Large intestine (tissue), 3 donors: ENCODE measurements at regions not wholly inside any gene's neighbourhood (a gene's known extent, or its start where the extent isn't known, plus 50 kb on each side); places are given as distances from the start of the nearest gene placed in this dataset.

Experiments
- DNase-seq, 2 donors: peaks; one replicate each; pipeline versions ENCODE4 v3.0.0 to v3.0.0-alpha.2; 2013
- H3K27ac ChIP-seq: one replicate; pipeline ENCODE4 v1.5.1; 2013; ENCODE audit warnings: low read length
- H3K27me3 ChIP-seq: 2 replicates; pipeline ENCODE4 v1.6.1; 2013; ENCODE audit warnings: low read length; ENCODE audit not compliant: control insufficient read depth, insufficient read depth
- H3K36me3 ChIP-seq: 2 replicates; pipeline ENCODE4 v1.6.1; 2013; ENCODE audit warnings: low read length; ENCODE audit not compliant: control insufficient read depth, insufficient read depth
- H3K4me1 ChIP-seq: one replicate; pipeline ENCODE4 v1.6.1; 2013; ENCODE audit warnings: low read length; ENCODE audit not compliant: control insufficient read depth, insufficient read depth
- H3K4me3 ChIP-seq: one replicate; pipeline ENCODE4 v1.5.1; 2013; ENCODE audit warnings: low read length
- H3K9me3 ChIP-seq: one replicate; pipeline ENCODE4 v1.6.1; 2013; ENCODE audit warnings: mild to moderate bottlenecking, low read depth, low read length, moderate library complexity; ENCODE audit not compliant: control insufficient read depth
- WGBS: methylation state at CpG from one replicate; pipeline ENCODE4 v1.1.5; 2013; ENCODE audit warnings: low lambda C conversion rate; ENCODE audit not compliant: insufficient coverage; 5-methylcytosine and 5-hydroxymethylcytosine counted together

GRCh38 chr10:28733245-28733644 lies 55.9 kb downstream of the BAMBI start:
- Histone ChIP-seq H3K27ac (no peak overlapping the region), H3K4me3 (no peak overlapping the region), H3K4me1 (no peaks in the 10 kb centered on the region), H3K27me3 (no peaks in the 10 kb centered on the region), H3K9me3 (no peaks in the 10 kb centered on the region), H3K36me3 (no peaks in the 10 kb centered on the region)
- no peak for DNase-seq

GRCh38 chr10:28733647-28734046 lies 56.3 kb downstream of the BAMBI start:
- no peak for DNase-seq
- no peaks in the 10 kb centered on the region for H3K9me3 ChIP-seq
- no CpG with 5 or more reads among the region's 1 CpG for WGBS

GRCh38 chr10:28734938-28735759 lies 57.8 kb downstream of the BAMBI start:
- DNase-seq = peak in 1 of 2 donors; percentile 46
- no peak overlapping the region for H3K27ac ChIP-seq
- WGBS = 80% methylated on average over 1 of the region's 4 CpGs
- H3K27me3 ChIP-seq = no peaks in the 10 kb centered on the region
- no peak overlapping the region for H3K4me3 ChIP-seq
- no peaks in the 10 kb centered on the region for H3K4me1 ChIP-seq
- no peaks in the 10 kb centered on the region for H3K9me3 ChIP-seq
- no peaks in the 10 kb centered on the region for H3K36me3 ChIP-seq

More at GRCh38 chr10:28733647-28734046, 56.3 kb downstream of the BAMBI start:
- Histone ChIP-seq H3K4me3 (no peak overlapping the region), H3K27me3 (no peaks in the 10 kb centered on the region), H3K27ac (no peak overlapping the region), H3K36me3 (no peaks in the 10 kb centered on the region), H3K4me1 (no peaks in the 10 kb centered on the region)

GRCh38 chr10:28737096-28737495 lies 59.8 kb downstream of the BAMBI start:
- H3K27ac ChIP-seq = no peak overlapping the region
- H3K9me3 ChIP-seq = no peaks in the 10 kb centered on the region
- no peak overlapping the region for H3K4me3 ChIP-seq
- no peaks in the 10 kb centered on the region for H3K4me1 ChIP-seq
- 100% methylated on average over 1 of the region's 2 CpGs for WGBS
- H3K27me3 ChIP-seq = no peaks in the 10 kb centered on the region
- DNase-seq = no peak
- H3K36me3 ChIP-seq = no peaks in the 10 kb centered on the region

- WGBS = no CpG with 5 or more reads among the region's 1 CpG
- DNase-seq = no peak
These were observed 60.9 kb downstream of the BAMBI start for GRCh38 chr10:28738200-28738599.

GRCh38 chr10:28743576-28743975 lies 66.3 kb downstream of the BAMBI start:
- peak; percentile 61 to 86 for DNase-seq
- H3K4me1 ChIP-seq = peaks cover 10% of the 10 kb centered on the region
- H3K9me3 ChIP-seq = no peaks in the 10 kb centered on the region
- no peaks in the 10 kb centered on the region for H3K36me3 ChIP-seq
- no peaks in the 10 kb centered on the region for H3K27me3 ChIP-seq
- no peak overlapping the region for H3K4me3 ChIP-seq
- WGBS = no CpG with 5 or more reads among the region's 6 CpGs
- peak overlapping the region; percentile 30 for H3K27ac ChIP-seq

More at GRCh38 chr10:28738200-28738599, 60.9 kb downstream of the BAMBI start:
- Histone ChIP-seq H3K27ac (no peak overlapping the region), H3K4me3 (no peak overlapping the region), H3K4me1 (peaks cover under 1% of the 10 kb centered on the region), H3K9me3 (no peaks in the 10 kb centered on the region), H3K36me3 (no peaks in the 10 kb centered on the region), H3K27me3 (no peaks in the 10 kb centered on the region)

GRCh38 chr10:28744069-28744768 lies 66.9 kb downstream of the BAMBI start:
- H3K4me3 ChIP-seq = no peak overlapping the region
- WGBS = 94% methylated on average over 2 of the region's 5 CpGs
- no peaks in the 10 kb centered on the region for H3K9me3 ChIP-seq
- peaks cover 10% of the 10 kb centered on the region for H3K4me1 ChIP-seq
- no peaks in the 10 kb centered on the region for H3K36me3 ChIP-seq
- H3K27ac ChIP-seq = peak overlapping the region; percentile 30
- H3K27me3 ChIP-seq = no peaks in the 10 kb centered on the region
- DNase-seq = no peak

GRCh38 chr10:28754930-28755718 lies 77.8 kb downstream of the BAMBI start:
- no CpG with 5 or more reads among the region's 3 CpGs for WGBS
- DNase-seq = peak; percentile 64 to 76
- Histone ChIP-seq H3K9me3 (no peaks in the 10 kb centered on the region), H3K27ac (peak overlapping the region; percentile 21), H3K4me1 (no peaks in the 10 kb centered on the region), H3K36me3 (no peaks in the 10 kb centered on the region), H3K4me3 (no peak overlapping the region), H3K27me3 (no peaks in the 10 kb centered on the region)

GRCh38 chr10:28761084-28761846 lies 83.9 kb downstream of the BAMBI start:
- 100% methylated on average over 1 of the region's 5 CpGs for WGBS
- Histone ChIP-seq H3K27ac (no peak overlapping the region), H3K9me3 (no peaks in the 10 kb centered on the region), H3K4me1 (no peaks in the 10 kb centered on the region), H3K27me3 (no peaks in the 10 kb centered on the region), H3K36me3 (no peaks in the 10 kb centered on the region), H3K4me3 (no peak overlapping the region)
- DNase-seq = no peak
